Chondrocyte (in vitro differentiated cells): ENCODE measurements at regions not wholly inside any gene's neighbourhood (a gene's known extent, or its start where the extent isn't known, plus 50 kb on each side); places are given as distances from the start of the nearest gene placed in this dataset.

Source experiments
- DNase-seq: peaks from one replicate; pipeline ENCODE4 v3.0.0; 2021; ENCODE audit warnings: mixed read lengths, low spot score
- H3K27ac Mint-ChIP-seq: one replicate; pipeline ENCODE4 v1.8.0; 2021; ENCODE audit warnings: mild to moderate bottlenecking, moderate library complexity, mixed read lengths; ENCODE audit not compliant: unreplicated experiment
- H3K27me3 Mint-ChIP-seq: 2 replicates; pipeline ENCODE4 v1.8.0; 2021; ENCODE audit warnings: low read depth, mixed read lengths
- H3K36me3 Mint-ChIP-seq: 2 replicates; pipeline ENCODE4 v1.8.0; 2021; ENCODE audit warnings: low read depth, mixed read lengths
- H3K4me1 Mint-ChIP-seq: 2 replicates; pipeline ENCODE4 v1.8.0; 2021; ENCODE audit warnings: low read depth, mild to moderate bottlenecking, mixed read lengths
- H3K4me3 Mint-ChIP-seq: one replicate; pipeline ENCODE4 v1.8.0; 2021; ENCODE audit warnings: mild to moderate bottlenecking, moderate library complexity, mixed read lengths; ENCODE audit not compliant: unreplicated experiment
- H3K9me3 Mint-ChIP-seq: 2 replicates; pipeline ENCODE4 v1.8.0; 2021; ENCODE audit warnings: low read depth, mixed read lengths
- CTCF ChIP-seq: fragments of 200-600 bp; sonication (generic); IDR thresholded peaks from 2 replicates; pipeline ENCODE4 v1.5.0; 2021; ENCODE audit warnings: antibody characterized with exemption, mild to moderate bottlenecking, moderate library complexity

- H3K27me3 Mint-ChIP-seq = no peaks in the 10 kb centered on the region
- H3K4me3 Mint-ChIP-seq = no peak overlapping the region
- peaks cover 3% of the 10 kb centered on the region for H3K36me3 Mint-ChIP-seq
- peaks cover 6% of the 10 kb centered on the region for H3K9me3 Mint-ChIP-seq
- DNase-seq = no peak
- TF ChIP-seq CTCF = no peak
- peaks cover 42% of the 10 kb centered on the region for H3K4me1 Mint-ChIP-seq
- peak overlapping the region; percentile 84 for H3K27ac Mint-ChIP-seq
Measured at GRCh38 chr6:80535914-80536565, 429.6 kb downstream of the BCKDHB start.

GRCh38 chr6:80531681-80532619 lies 425.5 kb downstream of the BCKDHB start:
- no peak for TF ChIP-seq CTCF
- H3K9me3 Mint-ChIP-seq = peaks cover 6% of the 10 kb centered on the region
- no peaks in the 10 kb centered on the region for H3K27me3 Mint-ChIP-seq
- no peak overlapping the region for H3K27ac Mint-ChIP-seq
- H3K4me1 Mint-ChIP-seq = peaks cover 18% of the 10 kb centered on the region
- no peak overlapping the region for H3K4me3 Mint-ChIP-seq
- peaks cover 3% of the 10 kb centered on the region for H3K36me3 Mint-ChIP-seq
- no peak for DNase-seq

DNA sequence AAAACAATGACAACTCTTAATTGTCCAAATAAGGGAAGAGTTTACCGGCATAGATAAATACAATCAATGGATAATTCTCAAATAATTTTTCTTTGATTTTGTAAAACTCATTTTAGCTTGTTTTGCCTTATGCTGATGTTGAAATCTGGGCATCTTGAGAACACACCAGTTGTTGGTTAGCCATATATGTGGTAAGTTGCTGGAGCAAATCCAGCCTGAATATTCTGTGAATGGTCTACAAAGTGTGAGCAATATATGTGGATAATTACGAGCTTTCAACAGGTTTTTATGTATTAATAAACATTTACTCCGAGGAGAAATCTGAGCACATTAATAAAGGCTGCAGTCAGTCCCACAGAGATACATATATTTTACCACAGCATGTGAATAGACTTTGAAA lies 423.6 kb downstream of the BCKDHB start:
- TF ChIP-seq CTCF = no peak
- Mint-ChIP-seq H3K9me3 (no peaks in the 10 kb centered on the region), H3K4me1 (peaks cover 8% of the 10 kb centered on the region), H3K27ac (no peak overlapping the region), H3K27me3 (no peaks in the 10 kb centered on the region), H3K36me3 (peaks cover 1% of the 10 kb centered on the region), H3K4me3 (no peak overlapping the region)
- DNase-seq = no peak

- Mint-ChIP-seq H3K9me3 (no peaks in the 10 kb centered on the region), H3K4me1 (peaks cover 18% of the 10 kb centered on the region), H3K27ac (no peak overlapping the region), H3K36me3 (no peaks in the 10 kb centered on the region), H3K4me3 (no peak overlapping the region), H3K27me3 (no peaks in the 10 kb centered on the region)
- no peak for TF ChIP-seq CTCF
- no peak for DNase-seq
Measured at GRCh38 chr6:80528115-80528514, 421.6 kb downstream of the BCKDHB start.

GRCh38 chr6:80527552-80528052 lies 421.1 kb downstream of the BCKDHB start:
- TF ChIP-seq CTCF = no peak
- H3K4me1 Mint-ChIP-seq = peaks cover 23% of the 10 kb centered on the region

More at GRCh38 chr6:80527552-80528052, 421.1 kb downstream of the BCKDHB start:
- no peak overlapping the region for H3K27ac Mint-ChIP-seq
- no peaks in the 10 kb centered on the region for H3K27me3 Mint-ChIP-seq
- no peak for DNase-seq
- no peak overlapping the region for H3K4me3 Mint-ChIP-seq
- H3K9me3 Mint-ChIP-seq = no peaks in the 10 kb centered on the region
- no peaks in the 10 kb centered on the region for H3K36me3 Mint-ChIP-seq
